ENCODE measurements at regions not wholly inside any gene's neighbourhood (a gene's known extent, or its start where the extent isn't known, plus 50 kb on each side); places are given as distances from the start of the nearest gene placed in this dataset.
A peak's percentile ranks its signal among the peaks of the same experiment; 100 is the strongest.

DNA sequence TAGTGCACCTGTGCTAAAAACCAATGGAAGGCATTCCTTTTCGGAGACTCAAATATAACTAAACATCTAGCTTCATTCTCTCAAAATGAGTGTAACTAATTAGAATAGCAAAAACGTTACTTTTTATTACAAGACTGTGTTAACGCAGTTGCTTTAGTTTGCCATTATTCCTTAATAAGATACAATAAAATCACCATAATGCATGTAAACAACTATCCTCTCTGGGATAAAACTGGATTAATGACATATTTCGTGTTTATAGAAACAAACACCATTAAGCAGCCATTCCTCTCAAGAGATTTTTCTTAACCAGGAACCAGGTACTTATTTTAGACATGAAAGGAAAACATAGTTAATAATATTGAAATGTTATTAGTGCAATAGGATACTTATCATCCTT is 512.8 kb upstream of the B3GALT2 start:
- H3K27me3 Mint-ChIP-seq (ENCODE audit: low read depth), result no peaks in the 10 kb centered on the region
- TF ChIP-seq, protein P1, sequence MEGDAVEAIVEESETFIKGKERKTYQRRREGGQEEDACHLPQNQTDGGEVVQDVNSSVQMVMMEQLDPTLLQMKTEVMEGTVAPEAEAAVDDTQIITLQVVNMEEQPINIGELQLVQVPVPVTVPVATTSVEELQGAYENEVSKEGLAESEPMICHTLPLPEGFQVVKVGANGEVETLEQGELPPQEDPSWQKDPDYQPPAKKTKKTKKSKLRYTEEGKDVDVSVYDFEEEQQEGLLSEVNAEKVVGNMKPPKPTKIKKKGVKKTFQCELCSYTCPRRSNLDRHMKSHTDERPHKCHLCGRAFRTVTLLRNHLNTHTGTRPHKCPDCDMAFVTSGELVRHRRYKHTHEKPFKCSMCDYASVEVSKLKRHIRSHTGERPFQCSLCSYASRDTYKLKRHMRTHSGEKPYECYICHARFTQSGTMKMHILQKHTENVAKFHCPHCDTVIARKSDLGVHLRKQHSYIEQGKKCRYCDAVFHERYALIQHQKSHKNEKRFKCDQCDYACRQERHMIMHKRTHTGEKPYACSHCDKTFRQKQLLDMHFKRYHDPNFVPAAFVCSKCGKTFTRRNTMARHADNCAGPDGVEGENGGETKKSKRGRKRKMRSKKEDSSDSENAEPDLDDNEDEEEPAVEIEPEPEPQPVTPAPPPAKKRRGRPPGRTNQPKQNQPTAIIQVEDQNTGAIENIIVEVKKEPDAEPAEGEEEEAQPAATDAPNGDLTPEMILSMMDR (IDR thresholded peaks at IDR 0.05; ENCODE audit: unreplicated experiment in 3 of 3), result no peak
- no peaks in the 10 kb centered on the region for H3K36me3 Mint-ChIP-seq (ENCODE audit: low read depth)
- no peak overlapping the region for H3K4me3 Mint-ChIP-seq
- no peak overlapping the region for H3K27ac Mint-ChIP-seq
- H3K9me3 Mint-ChIP-seq, result no peaks in the 10 kb centered on the region
- H3K4me1 Mint-ChIP-seq, result no peaks in the 10 kb centered on the region

GRCh38 chr1:193697776-193698175 is 511.4 kb upstream of the B3GALT2 start:
- Mint-ChIP-seq H3K9me3 (no peaks in the 10 kb centered on the region), H3K4me3 (no peak overlapping the region), H3K36me3 (ENCODE audit: low read depth) (no peaks in the 10 kb centered on the region), H3K27me3 (ENCODE audit: low read depth) (no peaks in the 10 kb centered on the region), H3K27ac (peak overlapping the region in 1 of 3 experiments; percentile 52), H3K4me1 (no peaks in the 10 kb centered on the region)
- TF ChIP-seq, protein P1 (IDR thresholded peaks at IDR 0.05; ENCODE audit: unreplicated experiment in 3 of 3), result no peak

DNA sequence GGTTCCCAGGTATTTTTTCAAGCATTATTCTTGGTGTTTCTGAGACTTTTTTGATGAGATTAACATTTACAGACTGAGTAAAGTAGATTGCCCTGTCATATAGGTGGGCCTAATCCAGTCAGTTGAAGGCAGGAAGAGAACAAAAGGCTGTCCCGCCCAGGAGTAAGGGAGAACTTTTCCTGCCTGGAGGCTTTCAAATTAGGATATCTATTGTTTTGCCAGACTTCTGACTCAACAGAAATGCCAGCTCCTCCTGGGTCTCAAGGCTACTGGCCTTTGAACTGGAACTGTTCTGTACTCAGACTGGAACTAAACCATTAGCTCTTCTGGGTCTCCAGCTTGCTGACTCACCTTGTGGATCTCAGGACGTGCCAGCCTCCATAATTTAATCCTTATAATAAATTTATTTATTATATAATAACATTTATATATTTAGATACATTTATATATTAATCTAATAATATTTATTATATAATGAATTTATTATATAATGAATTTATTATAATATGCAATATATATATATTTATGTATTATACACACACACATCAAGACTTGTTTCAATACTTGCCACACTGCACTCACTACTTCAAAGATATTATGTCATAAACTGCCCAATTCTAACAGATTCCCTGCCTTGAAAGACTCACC is 510.8 kb upstream of the B3GALT2 start:
- TF ChIP-seq, protein P1 (IDR thresholded peaks at IDR 0.05; ENCODE audit: unreplicated experiment in 3 of 3), result no peak
- H3K4me1 Mint-ChIP-seq, result no peaks in the 10 kb centered on the region
- peak overlapping the region in 1 of 3 experiments; percentile 52 for H3K27ac Mint-ChIP-seq
- H3K9me3 Mint-ChIP-seq, result no peaks in the 10 kb centered on the region
- H3K36me3 Mint-ChIP-seq (ENCODE audit: low read depth), result no peaks in the 10 kb centered on the region
- no peaks in the 10 kb centered on the region for H3K27me3 Mint-ChIP-seq (ENCODE audit: low read depth)
- H3K4me3 Mint-ChIP-seq, result no peak overlapping the region

- Mint-ChIP-seq H3K9me3 (no peaks in the 10 kb centered on the region), H3K36me3 (ENCODE audit: low read depth) (no peaks in the 10 kb centered on the region), H3K4me1 (no peaks in the 10 kb centered on the region), H3K27ac (no peak overlapping the region), H3K27me3 (ENCODE audit: low read depth) (no peaks in the 10 kb centered on the region), H3K4me3 (no peak overlapping the region)
- TF ChIP-seq, protein P1 (IDR thresholded peaks at IDR 0.05; ENCODE audit: unreplicated experiment in 3 of 3), result no peak
Observed at GRCh38 chr1:193694741-193695140, 508.3 kb upstream of the B3GALT2 start.

- H3K27ac Mint-ChIP-seq, result no peak overlapping the region
- TF ChIP-seq, protein P1 (IDR thresholded peaks at IDR 0.05; ENCODE audit: unreplicated experiment in 3 of 3), result no peak
- no peaks in the 10 kb centered on the region for H3K27me3 Mint-ChIP-seq (ENCODE audit: low read depth)
- peaks cover 4% of the 10 kb centered on the region for H3K36me3 Mint-ChIP-seq (ENCODE audit: low read depth)
- H3K4me3 Mint-ChIP-seq, result no peak overlapping the region
- H3K4me1 Mint-ChIP-seq, result peaks cover 5% of the 10 kb centered on the region
- no peaks in the 10 kb centered on the region for H3K9me3 Mint-ChIP-seq
Observed at GRCh38 chr1:193685986-193686385, 499.6 kb upstream of the B3GALT2 start.

GRCh38 chr1:193681422-193681821 is 495.0 kb upstream of the B3GALT2 start:
- TF ChIP-seq, protein P1 (IDR thresholded peaks at IDR 0.05; ENCODE audit: unreplicated experiment in 3 of 3), result no peak
- Mint-ChIP-seq H3K27me3 (ENCODE audit: low read depth) (no peaks in the 10 kb centered on the region), H3K4me3 (no peak overlapping the region), H3K9me3 (no peaks in the 10 kb centered on the region), H3K36me3 (ENCODE audit: low read depth) (no peaks in the 10 kb centered on the region), H3K4me1 (peaks cover 13% of the 10 kb centered on the region), H3K27ac (no peak overlapping the region)
